Neural cell (in vitro differentiated cells): ENCODE measurements at regions not wholly inside any gene's neighbourhood (a gene's known extent, or its start where the extent isn't known, plus 50 kb on each side); places are given as distances from the start of the nearest gene placed in this dataset.

ENCODE experiments used
- H2AFZ ChIP-seq: fragments of 200-600, 300-800 bp; sonication (generic), shearing (Covaris generic); 2 replicates; pipeline ENCODE4 v1.6.0; 2014; ENCODE audit warnings: low read depth, mild to moderate bottlenecking, antibody characterized with exemption, low read length, moderate library complexity
- H3F3A ChIP-seq: fragments of 200-600 bp; shearing (Covaris generic); 2 replicates; pipeline ENCODE4 v1.6.1; 2016; ENCODE audit warnings: mild to moderate bottlenecking, moderate library complexity, mixed read lengths, antibody characterized with exemption, low read length; ENCODE audit not compliant: insufficient read depth, poor library complexity, severe bottlenecking
- H3K27ac ChIP-seq: fragments of 200-600, 300-800 bp; sonication (generic), shearing (Covaris generic); 2 replicates; pipeline ENCODE4 v1.5.1; 2014; ENCODE audit warnings: mild to moderate bottlenecking, low read length, moderate library complexity
- H3K27me3 ChIP-seq: fragments of 300-800, 200-600 bp; sonication (generic), shearing (Covaris generic); 2 replicates; pipeline ENCODE4 v1.6.0; 2014; ENCODE audit warnings: mild to moderate bottlenecking, low read depth, low read length, moderate library complexity; ENCODE audit not compliant: insufficient read depth
- H3K36me3 ChIP-seq: fragments of 300-800, 200-600 bp; sonication (generic), shearing (Covaris generic); 2 replicates; pipeline ENCODE4 v1.5.1; 2014; ENCODE audit warnings: mild to moderate bottlenecking, antibody characterized with exemption, low read length, moderate library complexity; ENCODE audit not compliant: insufficient read depth
- H3K4me2 ChIP-seq: fragments of 300-800, 200-600 bp; sonication (generic), shearing (Covaris generic); 2 replicates; pipeline ENCODE4 v1.6.0; 2014; ENCODE audit warnings: mild to moderate bottlenecking, low read length
- H3K4me3 ChIP-seq: fragments of 300-800, 200-600 bp; sonication (generic), shearing (Covaris generic); 2 replicates; pipeline ENCODE4 v1.5.1; 2014; ENCODE audit warnings: mild to moderate bottlenecking, low read length, moderate library complexity
- H3K79me2 ChIP-seq: fragments of 200-600 bp; shearing (Covaris generic); replicated peaks from 2 replicates; pipeline ENCODE4 v1.6.0; 2014; ENCODE audit warnings: mild to moderate bottlenecking, low read length, moderate library complexity; ENCODE audit not compliant: insufficient read depth
- H3K9ac ChIP-seq: fragments of 300-800, 200-600 bp; sonication (generic), shearing (Covaris generic); 2 replicates; pipeline ENCODE4 v1.6.1; 2016; ENCODE audit warnings: mild to moderate bottlenecking, low read length, mixed read lengths
- H3K9me2 ChIP-seq: fragments of 200-600 bp; shearing (Covaris generic); 2 replicates; pipeline ENCODE4 v1.6.1; 2016; ENCODE audit warnings: mild to moderate bottlenecking, low read length, mixed read lengths; ENCODE audit not compliant: insufficient read depth
- H3K9me3 ChIP-seq: fragments of 200-600, 300-800 bp; sonication (generic), shearing (Covaris generic); 2 replicates; pipeline ENCODE4 v1.6.1; 2016; ENCODE audit warnings: mild to moderate bottlenecking, mixed run types, low read length, moderate library complexity, mixed read lengths
- H4K20me1 ChIP-seq: fragments of 200-600 bp; shearing (Covaris generic); 2 replicates; pipeline ENCODE4 v1.6.1; 2016; ENCODE audit warnings: mild to moderate bottlenecking, mixed run types; ENCODE audit not compliant: insufficient read depth
- EP300 ChIP-seq: fragments of 450-650 bp; conservative IDR thresholded peaks from 2 replicates; pipeline ENCODE4 v1.6.1; 2014; ENCODE audit warnings: antibody characterized with exemption, mild to moderate bottlenecking, moderate library complexity; ENCODE audit not compliant: poor library complexity, severe bottlenecking
- EZH2 ChIP-seq: fragments of 200-600, 300-800 bp; shearing (Covaris generic), sonication (generic); IDR thresholded peaks from 2 replicates; pipeline ENCODE4 v1.6.1; 2014; ENCODE audit warnings: antibody characterized with exemption, low read length, borderline replicate concordance, mild to moderate bottlenecking; ENCODE audit not compliant: insufficient read depth, poor library complexity, severe bottlenecking
- MXI1 ChIP-seq: fragments of 450-650 bp; conservative IDR thresholded peaks from 2 replicates; pipeline ENCODE4 v1.6.1; 2014; ENCODE audit warnings: antibody characterized with exemption, mild to moderate bottlenecking; ENCODE audit not compliant: poor library complexity, severe bottlenecking
- POLR2AphosphoS5 ChIP-seq: IDR thresholded peaks from 2 replicates; pipeline ENCODE4 v1.6.1; 2012
- RAD21 ChIP-seq: fragments of 450-650 bp; conservative IDR thresholded peaks from 2 replicates; pipeline ENCODE4 v1.6.1; 2014; ENCODE audit warnings: antibody characterized with exemption, mild to moderate bottlenecking, moderate library complexity
- SMC3 ChIP-seq: fragments of 450-650 bp; conservative IDR thresholded peaks from 2 replicates; pipeline ENCODE4 v1.6.1; 2014; ENCODE audit warnings: antibody characterized with exemption, mild to moderate bottlenecking, moderate library complexity; ENCODE audit not compliant: poor library complexity
- TAF1 ChIP-seq: IDR thresholded peaks from 2 replicates; pipeline ENCODE4 v1.6.1; 2012; ENCODE audit warnings: low read depth
- TF ChIP-seq, protein P1 (sequence below): fragments of 450-650 bp; IDR thresholded peaks from 2 replicates; pipeline ENCODE4 v1.5.1; 2014; ENCODE audit warnings: antibody characterized with exemption, mild to moderate bottlenecking, moderate library complexity; ENCODE audit not compliant: poor library complexity, severe bottlenecking
- TF ChIP-seq, protein P2 (sequence below): IDR thresholded peaks from 2 replicates; pipeline ENCODE4 v1.6.1; 2012; ENCODE audit warnings: borderline replicate concordance

DNA sequence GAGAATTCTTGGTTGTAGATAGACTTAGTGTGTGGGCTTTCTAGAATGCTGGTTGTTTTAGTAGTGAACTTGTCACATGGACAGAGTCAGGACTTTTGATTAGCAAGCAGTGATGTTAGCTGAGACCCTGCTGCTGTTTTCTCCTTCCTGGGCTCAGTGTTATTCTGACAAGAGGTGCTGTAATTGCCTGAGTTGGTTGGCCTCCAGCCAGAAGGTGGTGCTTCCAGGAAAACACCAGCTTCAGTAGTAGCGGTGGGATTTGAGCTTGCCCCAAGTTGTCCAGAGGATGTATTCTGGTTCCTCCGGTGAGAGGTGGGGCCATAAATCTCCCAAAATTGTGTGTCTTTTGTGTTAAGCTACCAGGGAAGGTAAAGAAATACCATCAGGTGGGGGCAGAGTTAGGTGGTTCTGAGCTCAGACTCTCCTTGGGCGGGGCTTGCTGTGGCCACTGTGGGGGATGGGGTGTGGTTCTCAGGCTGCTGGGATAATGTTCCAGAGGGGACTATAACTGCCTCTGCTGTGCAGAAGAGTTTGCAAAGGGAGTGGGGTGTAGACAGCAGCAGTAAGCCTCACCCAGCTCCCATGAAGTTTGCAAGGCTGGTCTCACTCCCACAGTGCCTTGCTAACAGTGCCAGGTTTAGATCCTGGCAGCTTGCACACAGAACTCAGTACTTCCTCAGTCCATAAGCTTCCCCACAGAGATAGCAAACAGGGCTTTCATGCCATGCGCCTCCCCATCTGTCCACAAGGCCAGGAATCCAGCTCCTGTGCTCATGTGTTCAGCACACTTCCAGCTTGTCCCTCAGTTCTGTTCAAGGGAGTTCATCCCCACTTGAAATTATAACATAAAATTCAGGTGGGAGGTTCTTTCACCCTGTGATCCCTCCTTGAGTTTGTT is 278.4 kb upstream of the PTCHD4 start:
- Histone ChIP-seq H3K4me3 (no peak overlapping the region), H4K20me1 (no peaks in the 10 kb centered on the region), H3K27ac (no peak overlapping the region), H3K9me3 (no peaks in the 10 kb centered on the region), H3K79me2 (no peaks in the 10 kb centered on the region), H3K27me3 (no peaks in the 10 kb centered on the region), H3F3A (no peaks in the 10 kb centered on the region), H3K36me3 (no peaks in the 10 kb centered on the region), H3K4me2 (no peak overlapping the region), H3K9me2 (no peaks in the 10 kb centered on the region), H2AFZ (no peak overlapping the region), H3K9ac (no peak overlapping the region)
- no peak for TF ChIP-seq SMC3
- no peak for TF ChIP-seq POLR2AphosphoS5
- no peak for TF ChIP-seq MXI1
- TF ChIP-seq EP300 = no peak
- no peak for TF ChIP-seq TAF1
- TF ChIP-seq, protein P1, sequence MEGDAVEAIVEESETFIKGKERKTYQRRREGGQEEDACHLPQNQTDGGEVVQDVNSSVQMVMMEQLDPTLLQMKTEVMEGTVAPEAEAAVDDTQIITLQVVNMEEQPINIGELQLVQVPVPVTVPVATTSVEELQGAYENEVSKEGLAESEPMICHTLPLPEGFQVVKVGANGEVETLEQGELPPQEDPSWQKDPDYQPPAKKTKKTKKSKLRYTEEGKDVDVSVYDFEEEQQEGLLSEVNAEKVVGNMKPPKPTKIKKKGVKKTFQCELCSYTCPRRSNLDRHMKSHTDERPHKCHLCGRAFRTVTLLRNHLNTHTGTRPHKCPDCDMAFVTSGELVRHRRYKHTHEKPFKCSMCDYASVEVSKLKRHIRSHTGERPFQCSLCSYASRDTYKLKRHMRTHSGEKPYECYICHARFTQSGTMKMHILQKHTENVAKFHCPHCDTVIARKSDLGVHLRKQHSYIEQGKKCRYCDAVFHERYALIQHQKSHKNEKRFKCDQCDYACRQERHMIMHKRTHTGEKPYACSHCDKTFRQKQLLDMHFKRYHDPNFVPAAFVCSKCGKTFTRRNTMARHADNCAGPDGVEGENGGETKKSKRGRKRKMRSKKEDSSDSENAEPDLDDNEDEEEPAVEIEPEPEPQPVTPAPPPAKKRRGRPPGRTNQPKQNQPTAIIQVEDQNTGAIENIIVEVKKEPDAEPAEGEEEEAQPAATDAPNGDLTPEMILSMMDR = no peak
- TF ChIP-seq RAD21 = no peak
- TF ChIP-seq EZH2 = no peak
- TF ChIP-seq, protein P2, sequence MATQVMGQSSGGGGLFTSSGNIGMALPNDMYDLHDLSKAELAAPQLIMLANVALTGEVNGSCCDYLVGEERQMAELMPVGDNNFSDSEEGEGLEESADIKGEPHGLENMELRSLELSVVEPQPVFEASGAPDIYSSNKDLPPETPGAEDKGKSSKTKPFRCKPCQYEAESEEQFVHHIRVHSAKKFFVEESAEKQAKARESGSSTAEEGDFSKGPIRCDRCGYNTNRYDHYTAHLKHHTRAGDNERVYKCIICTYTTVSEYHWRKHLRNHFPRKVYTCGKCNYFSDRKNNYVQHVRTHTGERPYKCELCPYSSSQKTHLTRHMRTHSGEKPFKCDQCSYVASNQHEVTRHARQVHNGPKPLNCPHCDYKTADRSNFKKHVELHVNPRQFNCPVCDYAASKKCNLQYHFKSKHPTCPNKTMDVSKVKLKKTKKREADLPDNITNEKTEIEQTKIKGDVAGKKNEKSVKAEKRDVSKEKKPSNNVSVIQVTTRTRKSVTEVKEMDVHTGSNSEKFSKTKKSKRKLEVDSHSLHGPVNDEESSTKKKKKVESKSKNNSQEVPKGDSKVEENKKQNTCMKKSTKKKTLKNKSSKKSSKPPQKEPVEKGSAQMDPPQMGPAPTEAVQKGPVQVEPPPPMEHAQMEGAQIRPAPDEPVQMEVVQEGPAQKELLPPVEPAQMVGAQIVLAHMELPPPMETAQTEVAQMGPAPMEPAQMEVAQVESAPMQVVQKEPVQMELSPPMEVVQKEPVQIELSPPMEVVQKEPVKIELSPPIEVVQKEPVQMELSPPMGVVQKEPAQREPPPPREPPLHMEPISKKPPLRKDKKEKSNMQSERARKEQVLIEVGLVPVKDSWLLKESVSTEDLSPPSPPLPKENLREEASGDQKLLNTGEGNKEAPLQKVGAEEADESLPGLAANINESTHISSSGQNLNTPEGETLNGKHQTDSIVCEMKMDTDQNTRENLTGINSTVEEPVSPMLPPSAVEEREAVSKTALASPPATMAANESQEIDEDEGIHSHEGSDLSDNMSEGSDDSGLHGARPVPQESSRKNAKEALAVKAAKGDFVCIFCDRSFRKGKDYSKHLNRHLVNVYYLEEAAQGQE = no peak

DNA sequence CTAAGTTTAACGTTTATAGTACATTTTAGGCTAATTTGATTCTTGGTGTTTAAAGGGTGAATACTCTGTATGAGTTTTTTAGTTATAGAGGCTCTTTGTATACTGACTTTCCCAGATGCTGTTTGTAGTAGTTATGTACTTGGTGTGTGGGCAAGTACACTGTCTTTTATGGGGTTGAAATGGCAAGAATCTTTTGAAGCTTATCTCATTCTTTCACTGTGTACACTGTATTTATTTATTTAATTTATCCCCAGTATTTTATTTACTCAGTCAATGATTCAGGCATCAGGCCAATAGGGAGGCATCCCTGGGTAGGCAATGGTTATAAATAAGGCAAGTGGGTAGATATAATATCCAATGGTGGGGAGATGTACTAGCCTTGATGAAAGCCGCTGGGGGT is 277.0 kb upstream of the PTCHD4 start:
- no peak overlapping the region for H2AFZ ChIP-seq
- no peaks in the 10 kb centered on the region for H3K27me3 ChIP-seq
- H3K9me2 ChIP-seq = no peaks in the 10 kb centered on the region
- H4K20me1 ChIP-seq = no peaks in the 10 kb centered on the region
- H3K9ac ChIP-seq = no peak overlapping the region
- TF ChIP-seq EP300 (no peak), EZH2 (no peak), MXI1 (no peak), TAF1 (no peak), SMC3 (no peak), RAD21 (no peak), POLR2AphosphoS5 (no peak)
- TF ChIP-seq, protein P1 = no peak
- TF ChIP-seq, protein P2 = no peak
- no peaks in the 10 kb centered on the region for H3K9me3 ChIP-seq
- no peak overlapping the region for H3K4me2 ChIP-seq
- H3F3A ChIP-seq = no peaks in the 10 kb centered on the region
- H3K79me2 ChIP-seq = no peaks in the 10 kb centered on the region
- H3K4me3 ChIP-seq = no peak overlapping the region
- H3K27ac ChIP-seq = no peak overlapping the region
- no peaks in the 10 kb centered on the region for H3K36me3 ChIP-seq
